ENCODE measurements at regions not wholly inside any gene's neighbourhood (a gene's known extent, or its start where the extent isn't known, plus 50 kb on each side); places are given as distances from the start of the nearest gene placed in this dataset.

DNA sequence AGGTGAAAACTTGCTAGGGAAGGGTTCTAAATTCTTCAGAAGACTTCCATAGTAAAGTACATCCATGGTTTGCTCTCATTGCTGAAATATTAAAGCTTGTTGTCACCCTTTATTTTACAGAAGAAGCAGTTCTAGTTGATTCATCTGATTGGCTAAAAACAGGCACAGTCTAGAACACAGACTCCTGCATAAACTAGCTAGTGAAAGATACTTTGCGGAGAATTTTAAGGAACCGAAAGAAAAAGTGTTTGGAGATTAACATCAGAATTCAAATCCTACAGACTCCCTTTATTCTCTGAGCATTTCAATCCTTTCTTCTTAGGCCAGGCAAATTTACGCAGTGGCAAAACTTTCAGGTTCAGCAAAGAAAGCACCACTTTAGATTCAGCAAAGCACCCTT is 1076.5 kb upstream of the ZEB2 start:
- Mint-ChIP-seq H3K4me1 (ENCODE audit: low read depth) (peaks cover 55% of the 10 kb centered on the region), H3K36me3 (ENCODE audit: low read depth) (no peaks in the 10 kb centered on the region), H3K27me3 (ENCODE audit: low read depth) (no peaks in the 10 kb centered on the region), H3K27ac (ENCODE audit: unreplicated experiment) (no peak overlapping the region), H3K9me3 (ENCODE audit: low read depth) (peaks cover 10% of the 10 kb centered on the region), H3K4me3 (ENCODE audit: unreplicated experiment) (no peak overlapping the region)
- DNase-seq (ENCODE audit: low spot score), result no peak
- TF ChIP-seq, protein P1, sequence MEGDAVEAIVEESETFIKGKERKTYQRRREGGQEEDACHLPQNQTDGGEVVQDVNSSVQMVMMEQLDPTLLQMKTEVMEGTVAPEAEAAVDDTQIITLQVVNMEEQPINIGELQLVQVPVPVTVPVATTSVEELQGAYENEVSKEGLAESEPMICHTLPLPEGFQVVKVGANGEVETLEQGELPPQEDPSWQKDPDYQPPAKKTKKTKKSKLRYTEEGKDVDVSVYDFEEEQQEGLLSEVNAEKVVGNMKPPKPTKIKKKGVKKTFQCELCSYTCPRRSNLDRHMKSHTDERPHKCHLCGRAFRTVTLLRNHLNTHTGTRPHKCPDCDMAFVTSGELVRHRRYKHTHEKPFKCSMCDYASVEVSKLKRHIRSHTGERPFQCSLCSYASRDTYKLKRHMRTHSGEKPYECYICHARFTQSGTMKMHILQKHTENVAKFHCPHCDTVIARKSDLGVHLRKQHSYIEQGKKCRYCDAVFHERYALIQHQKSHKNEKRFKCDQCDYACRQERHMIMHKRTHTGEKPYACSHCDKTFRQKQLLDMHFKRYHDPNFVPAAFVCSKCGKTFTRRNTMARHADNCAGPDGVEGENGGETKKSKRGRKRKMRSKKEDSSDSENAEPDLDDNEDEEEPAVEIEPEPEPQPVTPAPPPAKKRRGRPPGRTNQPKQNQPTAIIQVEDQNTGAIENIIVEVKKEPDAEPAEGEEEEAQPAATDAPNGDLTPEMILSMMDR (IDR thresholded peaks at IDR 0.05), result no peak

DNA sequence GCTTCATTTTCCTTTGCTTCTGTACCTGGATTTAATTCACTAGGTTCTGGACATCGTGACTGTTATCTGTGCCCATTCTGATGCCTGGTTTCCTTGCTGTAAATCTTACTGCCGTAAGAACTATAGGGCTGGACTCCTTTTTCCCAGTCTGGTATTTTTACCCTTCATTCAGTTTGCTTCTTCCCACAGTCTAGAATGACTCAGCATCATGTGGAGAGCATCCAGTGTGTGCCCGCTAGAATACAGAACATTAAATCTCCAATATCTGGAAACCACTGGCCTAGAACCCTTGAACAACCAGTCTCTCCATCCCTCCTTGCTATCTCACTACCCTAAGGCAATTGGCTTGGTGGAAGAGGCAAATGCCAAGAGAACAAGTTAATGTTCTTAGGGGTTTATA is 1075.4 kb upstream of the ZEB2 start:
- Mint-ChIP-seq H3K27me3 (ENCODE audit: low read depth) (no peaks in the 10 kb centered on the region), H3K36me3 (ENCODE audit: low read depth) (no peaks in the 10 kb centered on the region), H3K27ac (ENCODE audit: unreplicated experiment) (no peak overlapping the region), H3K4me3 (ENCODE audit: unreplicated experiment) (no peak overlapping the region), H3K9me3 (ENCODE audit: low read depth) (peaks cover 13% of the 10 kb centered on the region), H3K4me1 (ENCODE audit: low read depth) (peaks cover 55% of the 10 kb centered on the region)
- TF ChIP-seq, protein P1 (IDR thresholded peaks at IDR 0.05), result no peak
- no peak for DNase-seq (ENCODE audit: low spot score)

DNA sequence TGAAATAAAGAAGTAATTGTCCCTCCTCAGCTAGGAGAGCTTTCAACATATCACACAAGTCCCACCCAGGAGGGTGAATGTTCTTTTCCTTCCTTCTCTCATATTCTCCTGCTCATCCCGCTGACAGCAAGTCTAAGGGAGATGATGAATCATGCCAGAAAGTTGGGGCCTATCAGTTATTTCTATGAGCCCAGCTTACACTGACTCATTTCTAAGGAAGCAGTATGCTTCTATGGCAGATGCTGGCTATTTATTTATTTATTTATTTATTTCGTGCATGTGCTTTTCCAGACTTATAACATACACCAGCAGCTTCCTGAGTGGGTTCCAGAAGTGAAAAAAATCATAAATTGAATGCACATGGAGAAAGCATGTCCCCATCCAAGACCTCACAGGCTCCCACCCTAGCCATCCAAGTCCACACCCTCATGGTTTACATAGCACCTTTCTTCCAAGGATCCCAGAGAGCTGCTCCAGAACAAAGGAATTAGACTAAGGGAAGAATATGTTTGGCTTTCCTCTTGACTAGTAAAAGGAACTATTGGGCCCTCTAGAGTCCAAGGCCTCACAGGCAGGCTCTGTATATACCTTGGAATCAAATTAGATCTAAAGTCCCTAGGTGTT is 1074.2 kb upstream of the ZEB2 start:
- peak overlapping the region; percentile 59 for H3K27ac Mint-ChIP-seq (ENCODE audit: unreplicated experiment)
- no peak overlapping the region for H3K4me3 Mint-ChIP-seq (ENCODE audit: unreplicated experiment)
- peaks cover 15% of the 10 kb centered on the region for H3K9me3 Mint-ChIP-seq (ENCODE audit: low read depth)
- H3K36me3 Mint-ChIP-seq (ENCODE audit: low read depth), result no peaks in the 10 kb centered on the region
- H3K4me1 Mint-ChIP-seq (ENCODE audit: low read depth), result peaks cover 46% of the 10 kb centered on the region
- no peaks in the 10 kb centered on the region for H3K27me3 Mint-ChIP-seq (ENCODE audit: low read depth)
- DNase-seq (ENCODE audit: low spot score), result no peak
- TF ChIP-seq, protein P1 (IDR thresholded peaks at IDR 0.05), result peak; percentile 66

DNA sequence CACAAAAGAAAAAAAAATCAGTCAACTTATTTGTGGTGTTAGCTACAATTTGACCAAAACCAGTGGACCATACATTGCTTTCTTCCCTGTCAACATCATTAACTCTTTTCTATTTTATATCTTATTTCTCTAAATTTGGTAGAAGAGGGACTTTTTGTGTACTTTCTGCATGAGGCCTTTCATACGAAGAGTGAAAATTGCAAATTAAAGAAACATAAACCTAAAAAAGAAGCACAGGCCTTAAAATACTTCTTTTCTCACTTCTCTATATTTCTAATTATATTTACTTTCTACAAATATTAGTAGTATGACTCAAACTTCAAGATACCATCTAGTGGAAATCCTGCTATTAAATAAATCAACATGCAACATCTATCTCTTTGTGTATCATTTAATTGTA is 1073.4 kb upstream of the ZEB2 start:
- Mint-ChIP-seq H3K4me3 (ENCODE audit: unreplicated experiment) (no peak overlapping the region), H3K9me3 (ENCODE audit: low read depth) (peaks cover 15% of the 10 kb centered on the region), H3K4me1 (ENCODE audit: low read depth) (peaks cover 38% of the 10 kb centered on the region), H3K27ac (ENCODE audit: unreplicated experiment) (no peak overlapping the region), H3K36me3 (ENCODE audit: low read depth) (no peaks in the 10 kb centered on the region), H3K27me3 (ENCODE audit: low read depth) (no peaks in the 10 kb centered on the region)
- DNase-seq (ENCODE audit: low spot score), result no peak
- TF ChIP-seq, protein P1 (IDR thresholded peaks at IDR 0.05), result no peak

DNA sequence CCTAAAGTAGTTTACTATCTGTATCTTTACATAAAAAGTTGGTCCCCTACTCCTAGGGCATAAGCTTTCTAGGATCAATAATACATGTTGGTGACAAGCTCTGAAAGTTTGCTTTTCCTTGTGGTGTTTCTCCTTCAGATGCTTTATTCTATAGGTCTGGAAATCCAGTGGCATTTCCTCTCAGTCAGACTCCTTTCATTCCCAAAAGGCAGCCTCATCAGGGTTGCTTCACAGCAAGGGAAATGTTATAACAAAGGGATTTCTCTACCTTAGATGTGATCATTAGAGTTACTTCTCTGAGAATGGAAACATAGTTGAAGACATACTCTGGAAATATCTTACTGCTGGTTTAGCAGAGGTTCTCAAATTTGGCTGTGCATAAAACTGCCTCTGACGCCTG is 1072.4 kb upstream of the ZEB2 start:
- no peak overlapping the region for H3K4me3 Mint-ChIP-seq (ENCODE audit: unreplicated experiment)
- TF ChIP-seq, protein P1 (IDR thresholded peaks at IDR 0.05), result no peak
- H3K27ac Mint-ChIP-seq (ENCODE audit: unreplicated experiment), result no peak overlapping the region
- peaks cover 15% of the 10 kb centered on the region for H3K9me3 Mint-ChIP-seq (ENCODE audit: low read depth)
- no peaks in the 10 kb centered on the region for H3K27me3 Mint-ChIP-seq (ENCODE audit: low read depth)
- peaks cover 33% of the 10 kb centered on the region for H3K4me1 Mint-ChIP-seq (ENCODE audit: low read depth)
- DNase-seq (ENCODE audit: low spot score), result no peak
- H3K36me3 Mint-ChIP-seq (ENCODE audit: low read depth), result no peaks in the 10 kb centered on the region
